ENCODE measurements at regions not wholly inside any gene's neighbourhood (a gene's known extent, or its start where the extent isn't known, plus 50 kb on each side); places are given as distances from the start of the nearest gene placed in this dataset.

- no peak for FAIRE-seq
These were observed 101.4 kb upstream of the RTL1 start for GRCh38 chr14:101004954-101005353.

- FAIRE-seq = no peak
These were observed 101.9 kb upstream of the RTL1 start for GRCh38 chr14:101005447-101005846.

- FAIRE-seq = no peak
These were observed 102.5 kb upstream of the RTL1 start for GRCh38 chr14:101006008-101006407.

- FAIRE-seq = no peak
These were observed 103.6 kb upstream of the RTL1 start for GRCh38 chr14:101007004-101007614.

- no peak for FAIRE-seq
These were observed 104.2 kb upstream of the RTL1 start for GRCh38 chr14:101007765-101008164.

- no peak for FAIRE-seq
These were observed 104.7 kb upstream of the RTL1 start for GRCh38 chr14:101008196-101008595.

GRCh38 chr14:101008631-101009336, 105.3 kb upstream of the RTL1 start:
- no peak for FAIRE-seq

- no peak for FAIRE-seq
These were observed 106.0 kb upstream of the RTL1 start for GRCh38 chr14:101009531-101009930.

GRCh38 chr14:101010293-101010692, 106.8 kb upstream of the RTL1 start:
- FAIRE-seq = no peak

- no peak for FAIRE-seq
These were observed 107.3 kb upstream of the RTL1 start for GRCh38 chr14:101010835-101011234.

- FAIRE-seq = no peak
These were observed 113.7 kb upstream of the RTL1 start for GRCh38 chr14:101017209-101017608.

- no peak for FAIRE-seq
These were observed 114.5 kb upstream of the RTL1 start for GRCh38 chr14:101017806-101018560.

- no peak for FAIRE-seq
These were observed 115.2 kb upstream of the RTL1 start for GRCh38 chr14:101018561-101019290.

GRCh38 chr14:101019541-101019940, 116.0 kb upstream of the RTL1 start:
- no peak for FAIRE-seq

GRCh38 chr14:101019990-101020710, 116.6 kb upstream of the RTL1 start:
- no peak for FAIRE-seq

GRCh38 chr14:101020834-101021370, 117.4 kb upstream of the RTL1 start:
- no peak for FAIRE-seq

GRCh38 chr14:101022121-101022520, 118.6 kb upstream of the RTL1 start:
- FAIRE-seq = no peak

- FAIRE-seq = no peak
These were observed 119.5 kb upstream of the RTL1 start for GRCh38 chr14:101022916-101023435.

GRCh38 chr14:101024686-101025085, 121.2 kb upstream of the RTL1 start:
- FAIRE-seq = no peak

GRCh38 chr14:101025131-101025530, 121.6 kb upstream of the RTL1 start:
- FAIRE-seq = no peak

- no peak for FAIRE-seq
These were observed 122.2 kb upstream of the RTL1 start for GRCh38 chr14:101025696-101026095.

GRCh38 chr14:101026341-101026740, 122.8 kb upstream of the RTL1 start:
- no peak for FAIRE-seq
